Testis (tissue), 2 donors: ENCODE measurements at regions not wholly inside any gene's neighbourhood (a gene's known extent, or its start where the extent isn't known, plus 50 kb on each side); places are given as distances from the start of the nearest gene placed in this dataset.
"Not testable (repeated sequence)": the region's sequence is repeated elsewhere in the genome, so short reads cannot be mapped to it uniquely, and the experiment has no call there.

ENCODE experiments used
- DNase-seq: peaks from one replicate; pipeline ENCODE4 v3.0.0-alpha.2; 2019
- H3K27ac ChIP-seq, 2 donors: fragments of 200-600 bp; sonication (generic); one replicate each; pipeline ENCODE4 v1.5.1; 2019
- H3K27me3 ChIP-seq: fragments of 200-600 bp; sonication (generic); one replicate; pipeline ENCODE4 v1.5.1; 2019
- H3K36me3 ChIP-seq: fragments of 200-600 bp; sonication (generic); one replicate; pipeline ENCODE4 v1.5.1; 2017; ENCODE audit warnings: low read depth; ENCODE audit errors: missing control alignments
- H3K4me1 ChIP-seq: fragments of 200-600 bp; sonication (generic); one replicate; pipeline ENCODE4 v1.5.1; 2019
- H3K4me3 ChIP-seq, 2 donors: fragments of 200-600 bp; sonication (generic); one replicate each; pipeline ENCODE4 v1.5.1; 2017 to 2019
- H3K9me3 ChIP-seq: fragments of 200-600 bp; sonication (generic); one replicate; pipeline ENCODE4 v1.5.1; 2017
- POLR2A ChIP-seq: fragments of 450-650 bp; IDR thresholded peaks from one replicate; pipeline ENCODE4 v1.6.1; 2017; ENCODE audit warnings: antibody characterized with exemption, mild to moderate bottlenecking, moderate library complexity
- WGBS, 2 donors: methylation state at CpG; one replicate each; pipeline ENCODE4 v1.1.5; 2018; 5-methylcytosine and 5-hydroxymethylcytosine counted together
- intact Hi-C: fragments of 100-400 bp; cut with DNase I; formaldehyde crosslinking; loops from one replicate; pipeline ENCODE4 v1.15.1; 2023; ENCODE audit warnings: low total_unique reads
- TF ChIP-seq, protein P1 (sequence below), 3 experiments: fragments of 450-650 bp in 2 of 3; fragments of 200-600 bp in 1 of 3; sonication (generic) in 1 of 3; IDR thresholded peaks; one replicate each; pipeline ENCODE4 v1.5.1; 2016 to 2019; ENCODE audit warnings: antibody characterized with exemption in 3 of 3, mild to moderate bottlenecking in 2 of 3, moderate library complexity in 1 of 3

DNA sequence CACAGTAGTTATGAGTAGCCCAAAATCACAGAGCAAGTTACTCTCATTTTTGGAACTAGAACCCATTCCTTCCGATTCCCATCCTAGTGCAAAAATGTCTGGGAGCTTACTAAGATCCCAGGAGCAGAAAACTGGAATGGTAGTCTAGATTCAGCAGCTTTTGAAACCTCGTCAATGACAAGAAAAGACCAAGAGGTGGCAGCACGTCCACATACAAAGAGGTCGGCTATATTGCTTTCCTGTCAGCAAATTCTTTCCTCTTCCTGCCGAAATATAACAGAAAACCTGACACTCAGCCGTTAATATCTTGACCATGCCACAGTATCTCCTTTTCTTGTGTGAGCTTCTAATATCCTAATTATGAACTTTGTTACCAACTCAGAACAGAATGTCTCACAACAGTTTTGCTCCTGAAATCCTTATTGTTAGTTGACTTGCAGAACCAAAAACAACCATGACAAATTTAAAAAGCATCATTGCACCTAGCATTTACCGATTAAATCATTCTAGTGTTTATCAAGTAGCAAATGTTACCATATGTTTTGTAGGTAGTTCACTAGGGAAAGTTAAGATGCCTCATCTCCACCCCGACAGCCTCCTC lies 92.8 kb upstream of the OR9G4 start:
- Histone ChIP-seq H3K36me3 (no peaks in the 10 kb centered on the region), H3K9me3 (no peaks in the 10 kb centered on the region), H3K27ac (no peak overlapping the region), H3K4me1 (no peaks in the 10 kb centered on the region), H3K4me3 (no peak overlapping the region), H3K27me3 (no peaks in the 10 kb centered on the region)
- intact Hi-C loops: no loop called here
- WGBS, 2 donors: 25 to 26% methylated on average over 8 of the region's 8 CpGs
- DNase-seq: peak; percentile 59
- TF ChIP-seq, protein P1, sequence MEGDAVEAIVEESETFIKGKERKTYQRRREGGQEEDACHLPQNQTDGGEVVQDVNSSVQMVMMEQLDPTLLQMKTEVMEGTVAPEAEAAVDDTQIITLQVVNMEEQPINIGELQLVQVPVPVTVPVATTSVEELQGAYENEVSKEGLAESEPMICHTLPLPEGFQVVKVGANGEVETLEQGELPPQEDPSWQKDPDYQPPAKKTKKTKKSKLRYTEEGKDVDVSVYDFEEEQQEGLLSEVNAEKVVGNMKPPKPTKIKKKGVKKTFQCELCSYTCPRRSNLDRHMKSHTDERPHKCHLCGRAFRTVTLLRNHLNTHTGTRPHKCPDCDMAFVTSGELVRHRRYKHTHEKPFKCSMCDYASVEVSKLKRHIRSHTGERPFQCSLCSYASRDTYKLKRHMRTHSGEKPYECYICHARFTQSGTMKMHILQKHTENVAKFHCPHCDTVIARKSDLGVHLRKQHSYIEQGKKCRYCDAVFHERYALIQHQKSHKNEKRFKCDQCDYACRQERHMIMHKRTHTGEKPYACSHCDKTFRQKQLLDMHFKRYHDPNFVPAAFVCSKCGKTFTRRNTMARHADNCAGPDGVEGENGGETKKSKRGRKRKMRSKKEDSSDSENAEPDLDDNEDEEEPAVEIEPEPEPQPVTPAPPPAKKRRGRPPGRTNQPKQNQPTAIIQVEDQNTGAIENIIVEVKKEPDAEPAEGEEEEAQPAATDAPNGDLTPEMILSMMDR (IDR thresholded peaks at IDR 0.05): peak; percentile 42 to 73 (median 57)
- TF ChIP-seq POLR2A: no peak

DNA sequence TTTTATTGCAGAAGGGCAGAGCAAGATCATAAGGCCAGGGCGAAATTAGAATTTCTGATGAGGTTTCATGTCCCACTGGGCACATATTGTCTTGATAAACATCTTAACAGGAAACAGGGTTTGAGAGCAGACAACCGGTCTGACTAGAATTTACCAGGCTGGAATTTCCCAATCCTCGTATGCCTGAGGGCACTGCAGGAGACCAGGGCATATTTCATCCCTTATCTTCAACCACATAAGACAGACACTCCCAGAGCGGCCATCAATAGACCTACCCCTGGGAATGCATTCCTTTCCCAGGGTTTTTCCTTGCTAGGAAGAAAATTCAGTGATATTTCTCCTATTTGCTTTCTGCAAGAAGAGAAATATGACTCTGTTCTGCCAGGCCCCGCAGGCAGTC lies 78.9 kb upstream of the OR9G4 start:
- H3K9me3 ChIP-seq, DNase-seq, intact Hi-C loops, H3K27me3 ChIP-seq, H3K4me1 ChIP-seq, H3K4me3 ChIP-seq, H3K27ac ChIP-seq, H3K36me3 ChIP-seq: not testable (repeated sequence)
- 63 to 74% methylated on average over 5 of the region's 5 CpGs for WGBS, 2 donors

DNA sequence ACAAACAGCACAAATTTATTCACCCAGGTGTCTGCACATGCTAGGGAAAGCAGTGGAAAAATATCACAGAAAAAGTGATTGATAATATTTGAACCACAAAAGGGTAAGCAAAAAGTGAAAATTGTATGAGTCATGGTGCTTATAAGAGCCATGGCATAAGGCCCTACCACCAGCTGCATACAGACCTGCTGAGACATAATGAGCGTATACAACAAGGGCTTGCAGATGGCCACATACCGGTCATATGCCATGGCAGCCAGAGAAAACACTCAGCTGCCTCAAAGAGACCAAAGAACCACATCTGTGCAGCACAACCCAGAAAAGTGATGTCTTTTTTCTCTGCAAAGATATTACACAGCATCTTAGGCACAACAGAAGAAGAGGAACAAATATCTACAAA lies 71.4 kb upstream of the OR9G4 start:
- no peaks in the 10 kb centered on the region for H3K9me3 ChIP-seq
- TF ChIP-seq POLR2A: no peak
- TF ChIP-seq, protein P1 (IDR thresholded peaks at IDR 0.05): no peak
- DNase-seq: no peak
- H3K27ac ChIP-seq: no peak overlapping the region
- no peaks in the 10 kb centered on the region for H3K27me3 ChIP-seq
- no peaks in the 10 kb centered on the region for H3K36me3 ChIP-seq
- no peak overlapping the region for H3K4me3 ChIP-seq
- no peaks in the 10 kb centered on the region for H3K4me1 ChIP-seq
- 38 to 90% methylated on average over 2 of the region's 2 CpGs for WGBS, 2 donors
- intact Hi-C loops: no loop called here

DNA sequence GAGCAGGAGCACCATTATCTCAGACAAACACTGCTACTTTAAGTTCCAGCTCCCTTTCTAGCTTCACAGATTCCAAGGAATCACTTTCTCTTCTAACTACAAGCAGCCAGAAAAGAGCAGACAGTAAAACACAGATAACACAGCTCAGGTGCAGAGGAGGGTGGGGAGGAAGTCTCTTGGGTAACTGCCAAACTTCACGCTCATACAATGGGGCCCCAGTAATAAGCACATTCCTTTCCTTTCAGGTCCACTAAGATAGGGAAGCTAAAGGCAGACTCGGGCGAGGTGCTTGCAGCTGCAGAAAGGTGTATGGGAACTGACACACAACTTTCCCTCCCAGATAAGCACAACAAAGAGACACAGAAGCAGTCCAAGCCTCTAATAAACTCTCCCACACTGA lies 69.2 kb upstream of the OR9G4 start:
- H3K36me3 ChIP-seq: no peaks in the 10 kb centered on the region
- no peaks in the 10 kb centered on the region for H3K4me1 ChIP-seq
- H3K4me3 ChIP-seq: no peak overlapping the region
- 26 to 34% methylated on average over 3 of the region's 3 CpGs for WGBS, 2 donors
- TF ChIP-seq, protein P1 (IDR thresholded peaks at IDR 0.05): no peak
- no peak for TF ChIP-seq POLR2A
- intact Hi-C loops: no loop called here
- H3K27me3 ChIP-seq: no peaks in the 10 kb centered on the region
- no peak overlapping the region for H3K27ac ChIP-seq
- DNase-seq: no peak
- no peaks in the 10 kb centered on the region for H3K9me3 ChIP-seq

- TF ChIP-seq POLR2A: no peak
- TF ChIP-seq, protein P1 (IDR thresholded peaks at IDR 0.05): no peak
- intact Hi-C loops: no loop called here
- Histone ChIP-seq H3K36me3 (no peaks in the 10 kb centered on the region), H3K27me3 (no peaks in the 10 kb centered on the region), H3K4me3 (no peak overlapping the region), H3K4me1 (no peaks in the 10 kb centered on the region), H3K9me3 (no peaks in the 10 kb centered on the region), H3K27ac (no peak overlapping the region)
- no peak for DNase-seq
- 81 to 91% methylated on average over 2 of the region's 2 CpGs for WGBS, 2 donors
Measured at GRCh38 chr11:56816259-56816658, 67.8 kb upstream of the OR9G4 start.
